DOHH2 (cell line): ENCODE measurements at regions not wholly inside any gene's neighbourhood (a gene's known extent, or its start where the extent isn't known, plus 50 kb on each side); places are given as distances from the start of the nearest gene placed in this dataset.

ENCODE experiments used
- H3F3A ChIP-seq: fragments of 200-600 bp; sonication (generic), shearing (Covaris generic); 2 replicates; pipeline ENCODE4 v1.6.0; 2016; ENCODE audit warnings: antibody characterized with exemption, mild to moderate bottlenecking; ENCODE audit not compliant: control insufficient read depth, insufficient read depth
- H3K27ac ChIP-seq: fragments of 200-600 bp; sonication (generic); 2 replicates; pipeline ENCODE4 v1.5.1; 2014; ENCODE audit warnings: low read depth, mild to moderate bottlenecking, low read length, moderate library complexity
- H3K27me3 ChIP-seq: fragments of 200-600 bp; sonication (generic); 2 replicates; pipeline ENCODE4 v1.6.1; 2014; ENCODE audit warnings: mild to moderate bottlenecking, low read length, mixed read lengths; ENCODE audit not compliant: control insufficient read depth
- H3K36me3 ChIP-seq: fragments of 200-600 bp; sonication (generic); 2 replicates; pipeline ENCODE4 v1.6.1; 2014; ENCODE audit warnings: mild to moderate bottlenecking, low read length, moderate library complexity, mixed read lengths; ENCODE audit not compliant: control insufficient read depth
- H3K4me1 ChIP-seq: fragments of 200-600 bp; sonication (generic); 2 replicates; pipeline ENCODE4 v1.6.1; 2014; ENCODE audit warnings: mild to moderate bottlenecking, low read length, mixed read lengths; ENCODE audit not compliant: control insufficient read depth
- H3K4me2 ChIP-seq: fragments of 200-600 bp; sonication (generic); 2 replicates; pipeline ENCODE4 v1.6.0; 2014; ENCODE audit warnings: mild to moderate bottlenecking, low read length, moderate library complexity
- H3K4me3 ChIP-seq: fragments of 200-600 bp; sonication (generic); 2 replicates; pipeline ENCODE4 v1.5.1; 2014; ENCODE audit warnings: mild to moderate bottlenecking, low read length, mixed read lengths
- H3K79me2 ChIP-seq: fragments of 200-600 bp; sonication (generic); 2 replicates; pipeline ENCODE4 v1.6.1; 2014; ENCODE audit warnings: mild to moderate bottlenecking, low read length, mixed read lengths; ENCODE audit not compliant: control insufficient read depth
- H3K9me2 ChIP-seq: fragments of 200-600 bp; sonication (generic); replicated peaks from 2 replicates; pipeline ENCODE4 v1.6.1; 2014; ENCODE audit warnings: mild to moderate bottlenecking, low read length, mixed read lengths; ENCODE audit not compliant: control insufficient read depth
- H3K9me3 ChIP-seq: fragments of 200-600 bp; sonication (generic); 2 replicates; pipeline ENCODE4 v1.6.1; 2014; ENCODE audit warnings: antibody characterized with exemption, low read length, mixed read lengths; ENCODE audit not compliant: control insufficient read depth, insufficient read depth
- H4K20me1 ChIP-seq: fragments of 200-600 bp; sonication (generic); 2 replicates; pipeline ENCODE4 v1.6.0; 2014; ENCODE audit warnings: low read depth, mild to moderate bottlenecking, antibody characterized with exemption, low read length, moderate library complexity; ENCODE audit not compliant: control insufficient read depth, insufficient read depth
- EZH2phosphoT487 ChIP-seq: fragments of 200-600 bp; sonication (generic); IDR thresholded peaks from 2 replicates; pipeline ENCODE4 v1.6.1; 2017; ENCODE audit warnings: borderline replicate concordance, mild to moderate bottlenecking, antibody characterized with exemption, low read length, moderate library complexity, mixed read lengths
- TF ChIP-seq, protein P1 (sequence below): fragments of 200-600 bp; sonication (generic); IDR thresholded peaks from one replicate; pipeline ENCODE4 v1.5.1; 2014; ENCODE audit warnings: antibody characterized with exemption, mild to moderate bottlenecking, low read depth, low read length; ENCODE audit not compliant: poor library complexity, severe bottlenecking

DNA sequence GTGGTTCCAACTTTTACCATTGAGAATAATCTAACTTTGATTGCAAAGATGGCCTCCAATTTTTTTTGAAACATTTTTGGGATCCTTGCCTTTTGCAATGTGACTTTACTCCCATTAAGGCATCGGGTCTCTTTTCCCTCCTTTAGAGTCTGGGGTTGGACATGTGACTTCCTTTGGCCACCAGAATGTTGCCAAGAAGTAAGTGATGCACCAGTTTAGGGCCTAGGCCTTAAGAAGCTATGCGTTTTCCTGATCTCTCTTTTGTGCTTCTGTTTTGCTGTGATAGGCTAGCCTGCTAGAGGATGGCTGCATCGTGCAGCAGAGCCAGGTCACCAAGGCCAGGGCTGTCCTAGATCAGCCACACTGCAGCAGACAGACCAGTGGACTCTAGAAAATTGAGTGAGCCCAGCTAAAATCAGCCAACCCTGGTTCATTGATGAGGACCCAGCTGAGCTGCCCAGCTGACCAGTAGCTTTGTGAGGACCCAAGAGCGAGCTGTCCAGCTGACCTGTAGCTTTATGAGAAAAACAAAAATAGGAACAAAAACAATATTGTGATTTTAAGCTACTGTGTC lies 594.0 kb upstream of the JAG1 start:
- Histone ChIP-seq H3K4me1 (no peaks in the 10 kb centered on the region), H3K9me2 (no peaks in the 10 kb centered on the region), H3K36me3 (no peaks in the 10 kb centered on the region), H3K27me3 (no peaks in the 10 kb centered on the region), H3F3A (no peaks in the 10 kb centered on the region), H3K4me2 (no peak overlapping the region), H3K27ac (no peak overlapping the region), H4K20me1 (no peaks in the 10 kb centered on the region), H3K4me3 (no peak overlapping the region), H3K9me3 (no peaks in the 10 kb centered on the region), H3K79me2 (no peaks in the 10 kb centered on the region)
- TF ChIP-seq, protein P1, sequence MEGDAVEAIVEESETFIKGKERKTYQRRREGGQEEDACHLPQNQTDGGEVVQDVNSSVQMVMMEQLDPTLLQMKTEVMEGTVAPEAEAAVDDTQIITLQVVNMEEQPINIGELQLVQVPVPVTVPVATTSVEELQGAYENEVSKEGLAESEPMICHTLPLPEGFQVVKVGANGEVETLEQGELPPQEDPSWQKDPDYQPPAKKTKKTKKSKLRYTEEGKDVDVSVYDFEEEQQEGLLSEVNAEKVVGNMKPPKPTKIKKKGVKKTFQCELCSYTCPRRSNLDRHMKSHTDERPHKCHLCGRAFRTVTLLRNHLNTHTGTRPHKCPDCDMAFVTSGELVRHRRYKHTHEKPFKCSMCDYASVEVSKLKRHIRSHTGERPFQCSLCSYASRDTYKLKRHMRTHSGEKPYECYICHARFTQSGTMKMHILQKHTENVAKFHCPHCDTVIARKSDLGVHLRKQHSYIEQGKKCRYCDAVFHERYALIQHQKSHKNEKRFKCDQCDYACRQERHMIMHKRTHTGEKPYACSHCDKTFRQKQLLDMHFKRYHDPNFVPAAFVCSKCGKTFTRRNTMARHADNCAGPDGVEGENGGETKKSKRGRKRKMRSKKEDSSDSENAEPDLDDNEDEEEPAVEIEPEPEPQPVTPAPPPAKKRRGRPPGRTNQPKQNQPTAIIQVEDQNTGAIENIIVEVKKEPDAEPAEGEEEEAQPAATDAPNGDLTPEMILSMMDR, result no peak
- no peak for TF ChIP-seq EZH2phosphoT487

DNA sequence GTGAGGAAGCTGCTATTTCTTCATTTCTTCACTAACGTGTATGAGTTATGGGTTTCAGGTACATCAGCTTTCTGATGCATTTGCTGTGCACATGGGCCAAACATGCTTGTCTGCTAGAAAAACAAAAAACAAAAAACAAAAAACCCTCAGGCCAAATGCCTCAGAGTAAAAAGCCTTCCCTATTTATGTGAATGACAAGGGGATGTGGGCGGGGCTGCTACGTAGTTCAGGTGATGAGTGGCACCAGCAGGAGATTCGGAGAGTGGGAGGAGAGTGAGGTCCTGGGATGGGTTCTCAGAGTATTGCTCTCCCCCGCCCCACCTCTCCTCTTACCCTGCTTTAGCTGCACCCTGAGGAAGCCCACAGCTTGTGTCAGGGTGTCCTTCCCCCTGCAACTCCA lies 596.8 kb upstream of the JAG1 start:
- Histone ChIP-seq H3K9me2 (no peaks in the 10 kb centered on the region), H3F3A (no peaks in the 10 kb centered on the region), H3K27ac (no peak overlapping the region), H3K4me1 (no peaks in the 10 kb centered on the region), H3K4me2 (no peak overlapping the region), H3K79me2 (no peaks in the 10 kb centered on the region), H4K20me1 (no peaks in the 10 kb centered on the region), H3K9me3 (no peaks in the 10 kb centered on the region), H3K4me3 (no peak overlapping the region), H3K27me3 (no peaks in the 10 kb centered on the region), H3K36me3 (no peaks in the 10 kb centered on the region)
- TF ChIP-seq, protein P1, result no peak
- TF ChIP-seq EZH2phosphoT487, result no peak

DNA sequence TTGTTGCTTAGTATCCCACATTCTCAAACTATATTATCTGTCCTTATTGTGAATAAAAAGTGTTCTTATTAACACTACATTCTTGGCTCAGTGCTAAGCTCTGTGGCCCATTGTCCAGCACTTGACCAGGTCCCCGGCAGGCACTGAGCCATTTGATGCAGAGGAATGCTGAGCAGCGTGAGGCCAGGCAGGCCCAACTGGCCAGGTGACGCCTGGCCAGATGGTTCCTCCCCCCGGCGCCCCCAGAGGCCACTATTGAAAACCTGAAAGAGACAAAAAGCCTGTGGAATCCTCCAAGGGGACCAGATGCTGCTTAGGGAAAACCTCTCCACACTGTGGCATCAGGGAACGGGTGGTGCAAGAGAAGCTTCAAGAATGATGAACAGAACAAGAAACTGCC lies 597.5 kb upstream of the JAG1 start:
- H3K79me2 ChIP-seq, result no peaks in the 10 kb centered on the region
- no peak overlapping the region for H3K4me2 ChIP-seq
- H3K9me2 ChIP-seq, result no peaks in the 10 kb centered on the region
- H3K9me3 ChIP-seq, result no peaks in the 10 kb centered on the region
- no peaks in the 10 kb centered on the region for H4K20me1 ChIP-seq
- H3K4me1 ChIP-seq, result no peaks in the 10 kb centered on the region
- no peaks in the 10 kb centered on the region for H3F3A ChIP-seq
- no peaks in the 10 kb centered on the region for H3K36me3 ChIP-seq
- no peak overlapping the region for H3K4me3 ChIP-seq
- no peaks in the 10 kb centered on the region for H3K27me3 ChIP-seq
- no peak overlapping the region for H3K27ac ChIP-seq
- TF ChIP-seq EZH2phosphoT487, result no peak
- TF ChIP-seq, protein P1, result no peak
